ENCODE measurements at regions not wholly inside any gene's neighbourhood (a gene's known extent, or its start where the extent isn't known, plus 50 kb on each side); places are given as distances from the start of the nearest gene placed in this dataset.

GRCh38 chr9:99421369-99421768 is 199.3 kb downstream of the SEC61B start:
- Histone ChIP-seq H3K9ac (ENCODE audit: insufficient read depth in 1 of 2, low read length in 2 of 2) (no peak overlapping the region), H3K36me3 (ENCODE audit: control insufficient read depth in 4 of 4, insufficient read depth in 4 of 4, low read length in 4 of 4) (no peaks in the 10 kb centered on the region), H3K4me1 (ENCODE audit: control insufficient read depth in 5 of 5, insufficient read depth in 5 of 5, low read length in 5 of 5) (no peaks in the 10 kb centered on the region), H3K27me3 (ENCODE audit: control insufficient read depth in 3 of 3, insufficient read depth in 3 of 3, low read length in 2 of 3) (peaks cover 0 to 10% (median 0%) of the 10 kb centered on the region in 3 donors), H3K9me3 (ENCODE audit: control insufficient read depth in 4 of 4, insufficient read depth in 3 of 4, low read length in 3 of 4) (no peaks in the 10 kb centered on the region), H3K27ac (ENCODE audit: low read depth in 1 of 2, low read length in 1 of 2) (no peak overlapping the region), H3K4me3 (no peak overlapping the region)
- ATAC-seq (ENCODE audit: insufficient read depth, low FRiP score) (no peak), DNase-seq (no peak)
- WGBS, 2 donors, result 70 to 80% methylated on average over 4 of the region's 4 CpGs
- TF ChIP-seq, protein P1, sequence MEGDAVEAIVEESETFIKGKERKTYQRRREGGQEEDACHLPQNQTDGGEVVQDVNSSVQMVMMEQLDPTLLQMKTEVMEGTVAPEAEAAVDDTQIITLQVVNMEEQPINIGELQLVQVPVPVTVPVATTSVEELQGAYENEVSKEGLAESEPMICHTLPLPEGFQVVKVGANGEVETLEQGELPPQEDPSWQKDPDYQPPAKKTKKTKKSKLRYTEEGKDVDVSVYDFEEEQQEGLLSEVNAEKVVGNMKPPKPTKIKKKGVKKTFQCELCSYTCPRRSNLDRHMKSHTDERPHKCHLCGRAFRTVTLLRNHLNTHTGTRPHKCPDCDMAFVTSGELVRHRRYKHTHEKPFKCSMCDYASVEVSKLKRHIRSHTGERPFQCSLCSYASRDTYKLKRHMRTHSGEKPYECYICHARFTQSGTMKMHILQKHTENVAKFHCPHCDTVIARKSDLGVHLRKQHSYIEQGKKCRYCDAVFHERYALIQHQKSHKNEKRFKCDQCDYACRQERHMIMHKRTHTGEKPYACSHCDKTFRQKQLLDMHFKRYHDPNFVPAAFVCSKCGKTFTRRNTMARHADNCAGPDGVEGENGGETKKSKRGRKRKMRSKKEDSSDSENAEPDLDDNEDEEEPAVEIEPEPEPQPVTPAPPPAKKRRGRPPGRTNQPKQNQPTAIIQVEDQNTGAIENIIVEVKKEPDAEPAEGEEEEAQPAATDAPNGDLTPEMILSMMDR (IDR thresholded peaks at IDR 0.05; ENCODE audit: control extremely low read depth, extremely low read depth), result no peak

GRCh38 chr9:99425124-99425523 is 203.0 kb downstream of the SEC61B start:
- Histone ChIP-seq H3K4me3 (no peak overlapping the region), H3K4me1 (ENCODE audit: control insufficient read depth in 5 of 5, insufficient read depth in 5 of 5, low read length in 5 of 5) (no peaks in the 10 kb centered on the region), H3K9me3 (ENCODE audit: control insufficient read depth in 4 of 4, insufficient read depth in 3 of 4, low read length in 3 of 4) (no peaks in the 10 kb centered on the region), H3K27me3 (ENCODE audit: control insufficient read depth in 3 of 3, insufficient read depth in 3 of 3, low read length in 2 of 3) (peaks cover 0 to 10% (median 0%) of the 10 kb centered on the region in 3 donors), H3K36me3 (ENCODE audit: control insufficient read depth in 4 of 4, insufficient read depth in 4 of 4, low read length in 4 of 4) (no peaks in the 10 kb centered on the region), H3K9ac (ENCODE audit: insufficient read depth in 1 of 2, low read length in 2 of 2) (no peak overlapping the region), H3K27ac (ENCODE audit: low read depth in 1 of 2, low read length in 1 of 2) (no peak overlapping the region)
- TF ChIP-seq, protein P1 (IDR thresholded peaks at IDR 0.05; ENCODE audit: control extremely low read depth, extremely low read depth), result no peak
- no peak for ATAC-seq (ENCODE audit: insufficient read depth, low FRiP score)
- no peak for DNase-seq

- Histone ChIP-seq H3K27ac (ENCODE audit: low read depth in 1 of 2, low read length in 1 of 2) (no peak overlapping the region), H3K4me1 (ENCODE audit: control insufficient read depth in 5 of 5, insufficient read depth in 5 of 5, low read length in 5 of 5) (peaks cover 0 to 3% (median 0%) of the 10 kb centered on the region in 5 donors), H3K4me3 (no peak overlapping the region), H3K36me3 (ENCODE audit: control insufficient read depth in 4 of 4, insufficient read depth in 4 of 4, low read length in 4 of 4) (no peaks in the 10 kb centered on the region), H3K27me3 (ENCODE audit: control insufficient read depth in 3 of 3, insufficient read depth in 3 of 3, low read length in 2 of 3) (peaks cover 0 to 8% (median 0%) of the 10 kb centered on the region in 3 donors), H3K9ac (ENCODE audit: insufficient read depth in 1 of 2, low read length in 2 of 2) (no peak overlapping the region), H3K9me3 (ENCODE audit: control insufficient read depth in 4 of 4, insufficient read depth in 3 of 4, low read length in 3 of 4) (no peaks in the 10 kb centered on the region)
- TF ChIP-seq, protein P1 (IDR thresholded peaks at IDR 0.05; ENCODE audit: control extremely low read depth, extremely low read depth), result no peak
- no peak for DNase-seq
- ATAC-seq (ENCODE audit: insufficient read depth, low FRiP score), result no peak
- 30 to 48% methylated on average over 1 of the region's 1 CpG for WGBS, 2 donors
These were observed 204.1 kb downstream of the SEC61B start for GRCh38 chr9:99425923-99426842.
